SK-N-SH (cell line): ENCODE measurements at regions not wholly inside any gene's neighbourhood (a gene's known extent, or its start where the extent isn't known, plus 50 kb on each side); places are given as distances from the start of the nearest gene placed in this dataset.

Experiments
- CTCF ChIA-PET: fragments of 300-600, 350-600 bp; formaldehyde crosslinking; extraction: SDS; loops from one replicate; lab custom pipeline; 2021; lab: Yijun Ruan, JAX
- POLR2A ChIA-PET: fragments of 350-600 bp; sonication (Branson Sonifier 250); formaldehyde crosslinking; extraction: SDS; loops from one replicate; lab custom pipeline; 2020; ENCODE audit warnings: antibody characterized with exemption, inconsistent platforms; lab: Yijun Ruan, JAX
- DNase-seq: peaks from one replicate; pipeline ENCODE4 v3.0.0; 2012
- H2AFZ ChIP-seq: fragments of 200-600 bp; sonication (generic); 2 replicates; pipeline ENCODE4 v1.8.1; 2016; ENCODE audit warnings: antibody characterized with exemption, mild to moderate bottlenecking, low read depth
- H3F3A ChIP-seq: fragments of 200-600 bp; sonication (generic); replicated peaks from 2 replicates; pipeline ENCODE3; 2016; ENCODE audit warnings: antibody characterized with exemption, mild to moderate bottlenecking; ENCODE audit not compliant: insufficient read depth
- H3K27ac ChIP-seq, 2 experiments: fragments of 200-500 bp in 1 of 2; fragments of 200-600 bp in 1 of 2; sonication (Bioruptor generic) in 1 of 2; sonication (generic), shearing (Covaris generic) in 1 of 2; 2 replicates each; pipeline versions ENCODE4 v1.5.1 to v1.6.1; 2014 to 2016; ENCODE audit warnings: low read depth in 2 of 2, inconsistent platforms in 1 of 2, low read length in 1 of 2, mild to moderate bottlenecking in 1 of 2, mixed read lengths in 1 of 2
- H3K27me3 ChIP-seq: fragments of 200-600 bp; sonication (generic), shearing (Covaris generic); 2 replicates; pipeline ENCODE4 v1.6.1; 2016; ENCODE audit warnings: mixed run types; ENCODE audit not compliant: insufficient read depth
- H3K36me3 ChIP-seq, 2 experiments: fragments of 200-500 bp in 1 of 2; fragments of 200-600 bp in 1 of 2; sonication (Bioruptor generic) in 1 of 2; sonication (generic) in 1 of 2; replicated peaks in 1 of 2; 2 replicates each; pipeline versions ENCODE3 to v1.5.1; 2014 to 2016; ENCODE audit warnings: low read length in 1 of 2, mild to moderate bottlenecking in 1 of 2; ENCODE audit not compliant: insufficient read depth in 2 of 2, control insufficient read depth in 1 of 2
- H3K4me1 ChIP-seq, 2 experiments: fragments of 200-500 bp in 1 of 2; fragments of 200-600 bp in 1 of 2; sonication (Bioruptor generic) in 1 of 2; sonication (generic), shearing (Covaris generic) in 1 of 2; 2 replicates each; pipeline versions ENCODE4 v1.5.1 to v1.6.1; 2014 to 2016; ENCODE audit warnings: low read depth in 1 of 2, low read length in 1 of 2, mixed run types in 1 of 2; ENCODE audit not compliant: insufficient read depth in 2 of 2, control insufficient read depth in 1 of 2
- H3K4me2 ChIP-seq: fragments of 200-600 bp; sonication (generic), shearing (Covaris generic); 2 replicates; pipeline ENCODE4 v1.6.1; 2017; ENCODE audit warnings: mixed run types
- H3K4me3 ChIP-seq, 2 experiments: fragments of 200-500 bp in 1 of 2; fragments of 200-600 bp in 1 of 2; sonication (Bioruptor generic) in 1 of 2; sonication (generic), shearing (Covaris generic) in 1 of 2; 2 replicates each; pipeline versions ENCODE4 v1.5.1 to v1.8.1; 2014 to 2016; ENCODE audit warnings: low read depth in 2 of 2, inconsistent platforms in 1 of 2, low read length in 1 of 2, mild to moderate bottlenecking in 1 of 2, mixed read lengths in 1 of 2, moderate library complexity in 1 of 2
- H3K79me2 ChIP-seq: fragments of 200-600 bp; sonication (generic); 2 replicates; pipeline ENCODE4 v1.8.1; 2017; ENCODE audit warnings: mild to moderate bottlenecking; ENCODE audit not compliant: insufficient read depth
- H3K9ac ChIP-seq: fragments of 200-600 bp; sonication (generic); 2 replicates; pipeline ENCODE4 v1.6.1; 2017; ENCODE audit warnings: mixed run types
- H3K9me2 ChIP-seq: fragments of 200-600 bp; sonication (generic); 2 replicates; pipeline ENCODE4 v1.6.1; 2017; ENCODE audit warnings: mixed run types
- H3K9me3 ChIP-seq: fragments of 200-600 bp; sonication (generic); 2 replicates; pipeline ENCODE4 v1.6.1; 2017; ENCODE audit warnings: mixed run types, mild to moderate bottlenecking, moderate library complexity
- H4K20me1 ChIP-seq: fragments of 200-600 bp; sonication (generic); 2 replicates; pipeline ENCODE4 v1.6.1; 2017; ENCODE audit warnings: mild to moderate bottlenecking, mixed run types; ENCODE audit not compliant: insufficient read depth
- CHD2 ChIP-seq: fragments of 150-350 bp; IDR thresholded peaks from 2 replicates; pipeline ENCODE4 v1.6.1; 2018; ENCODE audit warnings: low read length; ENCODE audit not compliant: partially characterized antibody
- ELF1 ChIP-seq: IDR thresholded peaks from 2 replicates; pipeline ENCODE4 v1.4.0; 2012
- EP300 ChIP-seq, 2 experiments: IDR thresholded peaks; 2 replicates each; pipeline versions ENCODE4 v1.4.0 to v1.6.1; 2012; ENCODE audit warnings: borderline replicate concordance in 1 of 2, low read depth in 1 of 2, low read length in 1 of 2
- FOXJ3 ChIP-seq: sonication (generic); formaldehyde crosslinking; IDR thresholded peaks from 2 replicates; pipeline ENCODE4 v1.5.1; 2020; ENCODE audit warnings: mild to moderate bottlenecking, missing genetic modification reagents
- GABPA ChIP-seq: IDR thresholded peaks from 2 replicates; pipeline ENCODE4 v1.4.0; 2012; ENCODE audit warnings: low read depth, mild to moderate bottlenecking
- GATA2 ChIP-seq: sonication (generic); formaldehyde crosslinking; IDR thresholded peaks from 2 replicates; pipeline ENCODE4 v1.5.0; 2020; ENCODE audit warnings: mild to moderate bottlenecking, missing genetic modification reagents
- JUND ChIP-seq: IDR thresholded peaks from 2 replicates; pipeline ENCODE4 v1.4.0; 2012
- MXI1 ChIP-seq: IDR thresholded peaks from 2 replicates; pipeline ENCODE4 v1.6.1; 2012; ENCODE audit warnings: mild to moderate bottlenecking, low read depth, low read length, improper control_type of control experiment
- NFIC ChIP-seq: IDR thresholded peaks from 2 replicates; pipeline ENCODE4 v1.4.0; 2012; ENCODE audit warnings: borderline replicate concordance
- NRF1 ChIP-seq: IDR thresholded peaks from 2 replicates; pipeline ENCODE4 v1.6.1; 2012; ENCODE audit warnings: low read depth, mild to moderate bottlenecking, low read length
- POLR2AphosphoS5 ChIP-seq: IDR thresholded peaks from 2 replicates; pipeline ENCODE4 v1.6.1; 2012; ENCODE audit warnings: low read depth, low read length
- RCOR1 ChIP-seq: fragments of 150-350 bp; IDR thresholded peaks from 2 replicates; pipeline ENCODE4 v1.6.1; 2017; ENCODE audit warnings: antibody characterized with exemption, low read length
- RXRA ChIP-seq: IDR thresholded peaks from 2 replicates; pipeline ENCODE4 v1.4.0; 2012; ENCODE audit warnings: low read depth, mild to moderate bottlenecking, borderline replicate concordance
- SIN3A ChIP-seq: IDR thresholded peaks from 2 replicates; pipeline ENCODE4 v1.6.1; 2012; ENCODE audit warnings: low read depth, mild to moderate bottlenecking, low read length, moderate library complexity, borderline replicate concordance
- SMC3 ChIP-seq: IDR thresholded peaks from 2 replicates; pipeline ENCODE4 v1.6.1; 2012; ENCODE audit warnings: low read depth, low read length, improper control_type of control experiment
- TCF12 ChIP-seq: IDR thresholded peaks from 2 replicates; pipeline ENCODE4 v1.4.0; 2012
- TEAD4 ChIP-seq: IDR thresholded peaks from 2 replicates; pipeline ENCODE4 v1.4.0; 2012; ENCODE audit warnings: mild to moderate bottlenecking, borderline replicate concordance; ENCODE audit not compliant: insufficient read depth
- WGBS: methylation state at CpG from one replicate; pipeline ENCODE4 v1.1.6; 2017; ENCODE audit warnings: low lambda C conversion rate; 5-methylcytosine and 5-hydroxymethylcytosine counted together
- TF ChIP-seq, protein P1 (sequence below): IDR thresholded peaks from 2 replicates; pipeline ENCODE4 v1.4.0; 2012; ENCODE audit warnings: low read depth, borderline replicate concordance
- TF ChIP-seq, protein P2 (sequence below): fragments of 200-600 bp; sonication (generic); IDR thresholded peaks from 2 replicates; pipeline ENCODE4 v1.6.1; 2017; ENCODE audit warnings: antibody characterized with exemption, mild to moderate bottlenecking, moderate library complexity
- TF ChIP-seq, protein P3 (sequence below): IDR thresholded peaks from 2 replicates; pipeline ENCODE4 v1.4.0; 2012; ENCODE audit warnings: low read depth

DNA sequence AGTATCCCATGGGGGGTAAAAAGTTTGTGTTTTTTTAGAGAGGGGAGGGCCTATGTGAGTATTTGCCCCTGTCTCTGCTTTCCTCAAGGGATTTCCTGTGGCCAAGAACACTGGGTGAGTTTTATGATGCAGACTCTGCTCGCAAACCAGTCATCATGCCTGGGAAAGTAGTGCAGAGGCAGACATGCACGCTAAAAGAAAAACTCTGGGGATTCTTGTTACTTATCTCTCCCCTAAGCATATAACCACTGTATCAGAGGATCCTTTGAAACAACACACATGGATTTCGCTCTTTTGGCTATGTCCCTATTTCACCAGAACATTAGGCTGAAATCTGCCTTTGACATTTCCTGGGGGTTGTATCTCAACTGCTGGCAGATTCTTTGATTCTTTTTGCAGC lies 1845.8 kb upstream of the SEL1L start:
- H3K27ac ChIP-seq = no peak overlapping the region
- H3K9ac ChIP-seq = no peak overlapping the region
- POLR2A ChIA-PET = no interaction called here
- no peaks in the 10 kb centered on the region for H4K20me1 ChIP-seq
- TF ChIP-seq EP300 (IDR thresholded peaks at IDR 0.05; ENCODE audit: borderline replicate concordance in 1 of 2, low read depth in 1 of 2, low read length in 1 of 2) = no peak
- TF ChIP-seq, all 33 proteins: peak for 0
- no peaks in the 10 kb centered on the region for H3F3A ChIP-seq
- H3K4me2 ChIP-seq = no peak overlapping the region
- H3K9me2 ChIP-seq = no peaks in the 10 kb centered on the region
- no peaks in the 10 kb centered on the region for H3K27me3 ChIP-seq
- H3K79me2 ChIP-seq = no peaks in the 10 kb centered on the region
- no peaks in the 10 kb centered on the region for H3K9me3 ChIP-seq
- no peak overlapping the region for H2AFZ ChIP-seq
- no peak for DNase-seq
- no peak overlapping the region for H3K4me3 ChIP-seq
- 13% methylated on average over 3 of the region's 3 CpGs for WGBS
- CTCF ChIA-PET = no interaction called here
- no peaks in the 10 kb centered on the region for H3K4me1 ChIP-seq
- no peaks in the 10 kb centered on the region for H3K36me3 ChIP-seq

DNA sequence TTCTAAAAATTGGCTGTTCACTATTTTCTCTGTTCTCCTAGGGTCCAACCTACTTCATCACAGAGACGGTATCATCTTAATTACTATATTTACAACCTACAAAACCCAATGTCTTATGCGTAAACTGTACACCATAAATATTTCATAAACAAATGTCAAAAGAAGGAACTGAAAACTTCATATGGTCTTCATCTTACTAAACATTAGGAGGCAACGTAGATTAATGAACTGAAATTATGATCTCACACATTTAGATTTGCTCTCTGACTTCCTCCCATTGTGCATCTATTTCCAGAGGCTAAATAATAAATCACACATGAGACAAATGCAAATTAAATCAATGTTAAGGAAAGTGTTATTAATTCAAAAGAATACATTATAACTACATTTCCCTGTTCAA lies 1850.6 kb upstream of the SEL1L start:
- Histone ChIP-seq H2AFZ (no peak overlapping the region), H3K9ac (no peak overlapping the region), H3K9me3 (no peaks in the 10 kb centered on the region), H3K4me2 (no peak overlapping the region), H4K20me1 (no peaks in the 10 kb centered on the region), H3K9me2 (no peaks in the 10 kb centered on the region), H3K36me3 (no peaks in the 10 kb centered on the region), H3K27me3 (no peaks in the 10 kb centered on the region), H3K4me1 (no peaks in the 10 kb centered on the region), H3K4me3 (no peak overlapping the region), H3K79me2 (no peaks in the 10 kb centered on the region), H3F3A (no peaks in the 10 kb centered on the region), H3K27ac (no peak overlapping the region)
- TF ChIP-seq RXRA (no peak), CHD2 (no peak), FOXJ3 (CRISPR knock-in tag) (no peak), MXI1 (no peak), GATA2 (CRISPR knock-in tag) (no peak), GABPA (no peak), ELF1 (no peak), SMC3 (no peak), RCOR1 (no peak), NFIC (no peak), TCF12 (no peak), NRF1 (no peak), POLR2AphosphoS5 (no peak), TEAD4 (no peak), JUND (no peak), SIN3A (no peak)
- TF ChIP-seq, protein P1, sequence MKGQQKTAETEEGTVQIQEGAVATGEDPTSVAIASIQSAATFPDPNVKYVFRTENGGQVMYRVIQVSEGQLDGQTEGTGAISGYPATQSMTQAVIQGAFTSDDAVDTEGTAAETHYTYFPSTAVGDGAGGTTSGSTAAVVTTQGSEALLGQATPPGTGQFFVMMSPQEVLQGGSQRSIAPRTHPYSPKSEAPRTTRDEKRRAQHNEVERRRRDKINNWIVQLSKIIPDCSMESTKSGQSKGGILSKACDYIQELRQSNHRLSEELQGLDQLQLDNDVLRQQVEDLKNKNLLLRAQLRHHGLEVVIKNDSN = no peak
- TF ChIP-seq, protein P2, sequence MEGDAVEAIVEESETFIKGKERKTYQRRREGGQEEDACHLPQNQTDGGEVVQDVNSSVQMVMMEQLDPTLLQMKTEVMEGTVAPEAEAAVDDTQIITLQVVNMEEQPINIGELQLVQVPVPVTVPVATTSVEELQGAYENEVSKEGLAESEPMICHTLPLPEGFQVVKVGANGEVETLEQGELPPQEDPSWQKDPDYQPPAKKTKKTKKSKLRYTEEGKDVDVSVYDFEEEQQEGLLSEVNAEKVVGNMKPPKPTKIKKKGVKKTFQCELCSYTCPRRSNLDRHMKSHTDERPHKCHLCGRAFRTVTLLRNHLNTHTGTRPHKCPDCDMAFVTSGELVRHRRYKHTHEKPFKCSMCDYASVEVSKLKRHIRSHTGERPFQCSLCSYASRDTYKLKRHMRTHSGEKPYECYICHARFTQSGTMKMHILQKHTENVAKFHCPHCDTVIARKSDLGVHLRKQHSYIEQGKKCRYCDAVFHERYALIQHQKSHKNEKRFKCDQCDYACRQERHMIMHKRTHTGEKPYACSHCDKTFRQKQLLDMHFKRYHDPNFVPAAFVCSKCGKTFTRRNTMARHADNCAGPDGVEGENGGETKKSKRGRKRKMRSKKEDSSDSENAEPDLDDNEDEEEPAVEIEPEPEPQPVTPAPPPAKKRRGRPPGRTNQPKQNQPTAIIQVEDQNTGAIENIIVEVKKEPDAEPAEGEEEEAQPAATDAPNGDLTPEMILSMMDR = no peak
- TF ChIP-seq, protein P3, sequence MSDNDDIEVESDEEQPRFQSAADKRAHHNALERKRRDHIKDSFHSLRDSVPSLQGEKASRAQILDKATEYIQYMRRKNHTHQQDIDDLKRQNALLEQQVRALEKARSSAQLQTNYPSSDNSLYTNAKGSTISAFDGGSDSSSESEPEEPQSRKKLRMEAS = no peak
- ChIA-PET POLR2A (no interaction called here), CTCF (no interaction called here)
- 45% methylated on average over 3 of the region's 3 CpGs for WGBS
- no peak for DNase-seq
